ENCODE measurements at regions not wholly inside any gene's neighbourhood (a gene's known extent, or its start where the extent isn't known, plus 50 kb on each side); places are given as distances from the start of the nearest gene placed in this dataset.

- DNase-seq = no peak
Measured at GRCh38 chr15:70147778-70148177, 50.1 kb upstream of the TLE3 start.

Measured in activated CD4-positive, CD25-positive, alpha-beta regulatory T cell (primary cell).